PC-9 (cell line): ENCODE measurements at regions not wholly inside any gene's neighbourhood (a gene's known extent, or its start where the extent isn't known, plus 50 kb on each side); places are given as distances from the start of the nearest gene placed in this dataset.

ENCODE experiments used
- EZH2 ChIP-seq: fragments of 200-600 bp; sonication (generic); IDR thresholded peaks from 2 replicates; pipeline ENCODE4 v1.8.0; 2017; ENCODE audit warnings: antibody characterized with exemption, low read depth
- TF ChIP-seq, protein P1 (sequence below): fragments of 200-600 bp; sonication (generic); conservative IDR thresholded peaks from 2 replicates; pipeline ENCODE4 v1.6.1; 2017; ENCODE audit warnings: mixed run types, antibody characterized with exemption, mild to moderate bottlenecking, moderate library complexity

DNA sequence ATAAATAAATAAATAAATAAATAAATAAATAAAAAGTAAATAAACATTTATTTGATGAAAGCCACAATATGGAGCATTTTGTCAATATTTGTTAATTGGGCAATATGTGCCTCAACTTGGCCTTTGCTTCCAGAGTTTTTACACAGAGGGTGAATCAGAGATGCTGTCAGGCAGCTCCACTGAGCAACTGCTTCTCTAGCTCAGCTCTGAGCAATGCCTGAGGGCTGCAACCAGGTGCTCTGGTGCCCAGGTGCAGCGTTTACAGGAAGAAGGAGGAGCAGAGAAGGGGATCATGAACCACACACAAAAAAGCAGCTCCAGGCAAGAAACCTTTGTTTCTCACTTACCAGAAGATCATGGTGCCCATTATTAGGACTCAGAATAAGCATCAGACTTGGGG lies 876.2 kb upstream of the AUTS2 start:
- TF ChIP-seq, protein P1, sequence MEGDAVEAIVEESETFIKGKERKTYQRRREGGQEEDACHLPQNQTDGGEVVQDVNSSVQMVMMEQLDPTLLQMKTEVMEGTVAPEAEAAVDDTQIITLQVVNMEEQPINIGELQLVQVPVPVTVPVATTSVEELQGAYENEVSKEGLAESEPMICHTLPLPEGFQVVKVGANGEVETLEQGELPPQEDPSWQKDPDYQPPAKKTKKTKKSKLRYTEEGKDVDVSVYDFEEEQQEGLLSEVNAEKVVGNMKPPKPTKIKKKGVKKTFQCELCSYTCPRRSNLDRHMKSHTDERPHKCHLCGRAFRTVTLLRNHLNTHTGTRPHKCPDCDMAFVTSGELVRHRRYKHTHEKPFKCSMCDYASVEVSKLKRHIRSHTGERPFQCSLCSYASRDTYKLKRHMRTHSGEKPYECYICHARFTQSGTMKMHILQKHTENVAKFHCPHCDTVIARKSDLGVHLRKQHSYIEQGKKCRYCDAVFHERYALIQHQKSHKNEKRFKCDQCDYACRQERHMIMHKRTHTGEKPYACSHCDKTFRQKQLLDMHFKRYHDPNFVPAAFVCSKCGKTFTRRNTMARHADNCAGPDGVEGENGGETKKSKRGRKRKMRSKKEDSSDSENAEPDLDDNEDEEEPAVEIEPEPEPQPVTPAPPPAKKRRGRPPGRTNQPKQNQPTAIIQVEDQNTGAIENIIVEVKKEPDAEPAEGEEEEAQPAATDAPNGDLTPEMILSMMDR, result no peak
- TF ChIP-seq EZH2, result no peak
